ENCODE measurements at regions not wholly inside any gene's neighbourhood (a gene's known extent, or its start where the extent isn't known, plus 50 kb on each side); places are given as distances from the start of the nearest gene placed in this dataset.

- TF ChIP-seq CTCF (IDR thresholded peaks at IDR 0.05) (no peak), POLR2A (IDR thresholded peaks at IDR 0.05) (no peak)
Measured at GRCh38 chr3:184633237-184633579, 71.6 kb downstream of the EPHB3 start.
